HCT116 (cell line): ENCODE measurements at regions not wholly inside any gene's neighbourhood (a gene's known extent, or its start where the extent isn't known, plus 50 kb on each side); places are given as distances from the start of the nearest gene placed in this dataset.

Experiments
- ATAC-seq: fragments of 200-7000 bp; cut with Tn5 transposase; 2 replicates; pipeline ENCODE4 v1.9.1; 2020; ENCODE audit warnings: mild to moderate bottlenecking, moderate library complexity
- BruUV-seq: library from RNA; stranded (reverse); fragments of 400-500 nt; replicated peaks from 2 replicates; lab custom pipeline; 2021; lab: Mats Ljungman, UMichigan
- CTCF ChIA-PET: fragments of 300-600 bp; sonication (Branson Sonifier 250); formaldehyde crosslinking; loops from one replicate; lab custom pipeline; 2021; ENCODE audit warnings: antibody characterized with exemption; lab: Charles Lee
- POLR2A ChIA-PET: fragments of 300-600, 350-600 bp; sonication (Branson Sonifier 250); formaldehyde crosslinking; loops from one replicate; lab custom pipeline; 2021; ENCODE audit warnings: antibody characterized with exemption; lab: Charles Lee
- RAD21 ChIA-PET, 2 experiments: fragments of 300-600 bp; sonication (Branson Sonifier 250); formaldehyde crosslinking; loops; one replicate each; lab custom pipeline; 2023; ENCODE audit warnings: low total read pairs in 2 of 2; ENCODE audit not compliant: uncharacterized antibody in 2 of 2, unreplicated experiment in 2 of 2, low non-redundant PET in 1 of 2; lab: Charles Lee
- DNase-seq: peaks from one replicate; pipeline ENCODE4 v3.0.0-alpha.2; 2010; ENCODE audit warnings: low read depth, low spot score
- H2AFZ ChIP-seq: fragments of 200-600 bp; shearing (Covaris generic), sonication (generic); 2 replicates; pipeline ENCODE4 v1.6.1; 2017; ENCODE audit warnings: low read depth, mixed run types, mixed read lengths, antibody characterized with exemption, low read length; ENCODE audit not compliant: poor library complexity, severe bottlenecking
- H3K27ac ChIP-seq: 2 replicates; pipeline ENCODE4 v1.5.1; 2012; ENCODE audit warnings: low read depth, low read length
- H3K27me3 ChIP-seq: fragments of 200-600 bp; sonication (generic); 2 replicates; pipeline ENCODE4 v1.6.1; 2016; ENCODE audit warnings: mixed run types, low read length, mixed read lengths; ENCODE audit not compliant: insufficient read depth
- H3K36me3 ChIP-seq, 2 experiments: fragments of 200-500 bp in 1 of 2; fragments of 200-600 bp in 1 of 2; sonication (Bioruptor generic) in 1 of 2; sonication (generic) in 1 of 2; 2 replicates each; pipeline versions ENCODE4 v1.5.1 to v1.6.1; 2014 to 2016; ENCODE audit warnings: low read length in 2 of 2, inconsistent platforms in 1 of 2, mixed read lengths in 1 of 2, mixed run types in 1 of 2; ENCODE audit not compliant: insufficient read depth in 2 of 2, control insufficient read depth in 1 of 2
- H3K4me1 ChIP-seq, 2 experiments: fragments of 200-600 bp in 1 of 2; sonication (generic) in 1 of 2; 2 replicates each; pipeline versions ENCODE4 v1.5.1 to v1.6.1; 2012 to 2017; ENCODE audit warnings: low read length in 2 of 2, inconsistent platforms in 1 of 2, mild to moderate bottlenecking in 1 of 2, mixed read lengths in 1 of 2, mixed run types in 1 of 2, moderate library complexity in 1 of 2; ENCODE audit not compliant: insufficient read depth in 2 of 2, control insufficient read depth in 1 of 2
- H3K4me2 ChIP-seq: fragments of 200-600 bp; sonication (generic); 2 replicates; pipeline ENCODE4 v1.6.1; 2017; ENCODE audit warnings: mixed run types, low read length, mixed read lengths
- H3K4me3 ChIP-seq, 2 experiments: fragments of 200-600 bp in 1 of 2; sonication (generic) in 1 of 2; replicated peaks in 1 of 2; 2 replicates each; pipeline ENCODE4 v1.5.1; 2011 to 2016; ENCODE audit warnings: low read length in 2 of 2, control low read depth in 1 of 2, low read depth in 1 of 2, mild to moderate bottlenecking in 1 of 2, mixed read lengths in 1 of 2, mixed run types in 1 of 2
- H3K79me2 ChIP-seq: fragments of 200-600 bp; sonication (generic); 2 replicates; pipeline ENCODE4 v1.6.1; 2017; ENCODE audit warnings: mild to moderate bottlenecking, mixed run types, low read length, moderate library complexity, mixed read lengths; ENCODE audit not compliant: insufficient read depth
- H3K9ac ChIP-seq: fragments of 200-600 bp; sonication (generic); 2 replicates; pipeline ENCODE4 v1.6.1; 2016; ENCODE audit warnings: low read length, mixed read lengths
- H3K9me2 ChIP-seq: fragments of 200-600 bp; sonication (generic), shearing (Covaris generic); 2 replicates; pipeline ENCODE4 v1.6.1; 2017; ENCODE audit warnings: mixed run types, mild to moderate bottlenecking, moderate library complexity; ENCODE audit not compliant: insufficient read depth
- H3K9me3 ChIP-seq, 2 experiments: fragments of 200-500 bp in 1 of 2; fragments of 200-600 bp in 1 of 2; sonication (Bioruptor generic) in 1 of 2; sonication (generic) in 1 of 2; 2 replicates each; pipeline ENCODE4 v1.6.1; 2014 to 2017; ENCODE audit warnings: low read length in 2 of 2, mixed read lengths in 2 of 2, inconsistent platforms in 1 of 2, low read depth in 1 of 2, mild to moderate bottlenecking in 1 of 2, mixed run types in 1 of 2, moderate library complexity in 1 of 2; ENCODE audit not compliant: control insufficient read depth in 1 of 2, insufficient read depth in 1 of 2
- H4K20me1 ChIP-seq: fragments of 200-600 bp; sonication (generic), shearing (Covaris generic); 2 replicates; pipeline ENCODE4 v1.6.1; 2017; ENCODE audit warnings: mixed run types, mild to moderate bottlenecking, moderate library complexity; ENCODE audit not compliant: insufficient read depth
- ATF3 ChIP-seq: IDR thresholded peaks from 2 replicates; pipeline ENCODE4 v1.6.1; 2012
- CBX3 ChIP-seq: IDR thresholded peaks from 2 replicates; pipeline ENCODE4 v1.6.1; 2012; ENCODE audit warnings: low read depth
- CEBPB ChIP-seq: IDR thresholded peaks from 2 replicates; pipeline ENCODE4 v1.6.1; 2012; ENCODE audit warnings: low read depth
- CTCF ChIP-seq, 3 experiments: fragments of 200-600 bp in 1 of 3; sonication (generic) in 1 of 3; IDR thresholded peaks in 2 of 3; conservative IDR thresholded peaks in 1 of 3; 2 replicates each; pipeline ENCODE4 v1.5.1; 2012 to 2017; ENCODE audit warnings: low read depth in 2 of 3, low read length in 2 of 3, antibody characterized with exemption in 1 of 3, borderline replicate concordance in 1 of 3, control low read depth in 1 of 3, mild to moderate bottlenecking in 1 of 3, mixed read lengths in 1 of 3, mixed run types in 1 of 3, moderate library complexity in 1 of 3; ENCODE audit not compliant: insufficient read depth in 1 of 3
- FOSL1 ChIP-seq: IDR thresholded peaks from 2 replicates; pipeline ENCODE4 v1.6.1; 2012; ENCODE audit warnings: low read depth
- JUND ChIP-seq: IDR thresholded peaks from 2 replicates; pipeline ENCODE4 v1.6.1; 2012
- RAD21 ChIP-seq: IDR thresholded peaks from 2 replicates; pipeline ENCODE4 v1.6.1; 2012; ENCODE audit warnings: low read depth, mild to moderate bottlenecking
- REST ChIP-seq: IDR thresholded peaks from 2 replicates; pipeline ENCODE4 v1.6.1; 2012; ENCODE audit warnings: low read depth
- SIN3A ChIP-seq: IDR thresholded peaks from 2 replicates; pipeline ENCODE4 v1.6.1; 2012; ENCODE audit warnings: low read depth
- ZBTB33 ChIP-seq: IDR thresholded peaks from 2 replicates; pipeline ENCODE4 v1.6.1; 2011; ENCODE audit warnings: mild to moderate bottlenecking, low read length, moderate library complexity; ENCODE audit not compliant: insufficient replicate concordance; ENCODE audit errors: extremely low read depth
- intact Hi-C: fragments of 100-400 bp; cut with micrococcal nuclease; formaldehyde crosslinking; loops from 2 replicates; pipeline ENCODE4 v1.10.0; 2022

- POLR2A ChIA-PET = no interaction called here
- Histone ChIP-seq H3K27ac (no peak overlapping the region), H2AFZ (no peak overlapping the region), H3K27me3 (no peaks in the 10 kb centered on the region), H3K9me2 (no peaks in the 10 kb centered on the region), H3K36me3 (no peaks in the 10 kb centered on the region), H3K9ac (no peak overlapping the region), H3K4me2 (no peak overlapping the region), H3K79me2 (no peaks in the 10 kb centered on the region), H4K20me1 (no peaks in the 10 kb centered on the region), H3K4me3 (no peak overlapping the region), H3K9me3 (peaks cover 0 to 23% of the 10 kb centered on the region in 2 experiments; a peak in 2 of 4 replicates), H3K4me1 (no peaks in the 10 kb centered on the region)
- DNase-seq = no peak
- CTCF ChIA-PET = no interaction called here
- BruUV-seq = no TSS peak
- RAD21 ChIA-PET = no interaction called here
- ATAC-seq = no peak
- intact Hi-C loops = no loop called here
- TF ChIP-seq RAD21 (no peak), JUND (no peak), SIN3A (no peak), ZBTB33 (no peak), CTCF (IDR thresholded peaks at IDR 0.05 in 2 of 3, conservative IDR thresholded peaks at IDR 0.05 in 1 of 3; ENCODE audit: borderline replicate concordance in 1 of 3, insufficient read depth in 1 of 3, low read depth in 2 of 3, low read length in 2 of 3) (no peak), REST (no peak), ATF3 (no peak), CBX3 (no peak), CEBPB (no peak), FOSL1 (no peak)
Observed at GRCh38 chr11:80842246-80842645, 1401.4 kb upstream of the TENM4 start.
